Ishikawa (cell line): ENCODE measurements at regions not wholly inside any gene's neighbourhood (a gene's known extent, or its start where the extent isn't known, plus 50 kb on each side); places are given as distances from the start of the nearest gene placed in this dataset.

Experiments used
- TAF1 ChIP-seq: IDR thresholded peaks from 2 replicates; pipeline ENCODE4 v1.6.1; 2012; ENCODE audit warnings: low read depth, mild to moderate bottlenecking

DNA sequence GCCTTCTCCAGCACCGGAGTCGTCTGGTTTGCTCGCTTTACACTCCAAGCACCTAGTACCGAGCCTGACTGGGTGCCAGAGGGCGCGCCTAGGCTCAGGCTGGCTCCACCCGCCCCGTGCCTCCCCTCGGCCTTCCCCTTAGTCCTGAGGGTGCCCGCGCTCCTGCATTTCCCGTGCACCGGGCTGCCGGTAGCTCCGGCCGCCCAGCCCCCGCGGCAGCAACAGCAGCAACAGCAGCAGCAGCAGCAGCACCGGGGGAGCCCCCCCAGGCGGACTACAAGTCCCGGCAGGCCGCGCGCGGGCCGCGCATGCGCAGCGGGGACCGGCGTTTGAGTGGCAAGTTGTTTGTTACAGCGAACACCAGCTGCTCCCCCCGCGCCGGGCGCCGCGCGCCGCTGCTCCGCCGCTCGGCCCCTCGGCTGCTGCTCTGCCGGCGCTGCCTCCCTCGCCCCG, 68.8 kb upstream of the SPDYE9 start:
- 0 out of 2 replicates have a peak, but pooled peaks have one; percentile 22 for TF ChIP-seq TAF1
